Esophagus squamous epithelium (tissue), 5 donors: ENCODE measurements at regions not wholly inside any gene's neighbourhood (a gene's known extent, or its start where the extent isn't known, plus 50 kb on each side); places are given as distances from the start of the nearest gene placed in this dataset.

ENCODE experiments used
- DNase-seq: peaks from one replicate; lab custom pipeline; 2025; lab: John Stamatoyannopoulos, UW
- H3K27ac ChIP-seq, 4 donors: fragments of 200-600 bp; sonication (generic); one replicate each; pipeline ENCODE4 v1.5.1; 2016 to 2019; ENCODE audit warnings: mild to moderate bottlenecking in 1 of 4
- H3K27me3 ChIP-seq, 4 donors: fragments of 200-600 bp; sonication (generic); 1 replicate in 3 of 4; 2 replicates in 1 of 4; pipeline versions ENCODE4 v1.5.1 to v1.6.0; 2017 to 2021; ENCODE audit warnings: antibody characterized with exemption in 1 of 4
- H3K36me3 ChIP-seq, 3 donors: fragments of 200-600 bp; sonication (generic); one replicate each; pipeline ENCODE4 v1.5.1; 2016 to 2019
- H3K4me1 ChIP-seq, 3 donors: fragments of 200-600 bp; sonication (generic); one replicate each; pipeline ENCODE4 v1.5.1; 2017 to 2019
- H3K4me3 ChIP-seq, 4 donors: fragments of 200-600 bp; sonication (generic); 1 replicate in 3 of 4; 2 replicates in 1 of 4; pipeline ENCODE4 v1.5.1; 2016 to 2019; ENCODE audit warnings: mild to moderate bottlenecking in 2 of 4, moderate library complexity in 1 of 4
- H3K9me3 ChIP-seq, 3 donors: fragments of 200-600 bp; sonication (generic); one replicate each; pipeline ENCODE4 v1.5.1; 2016 to 2019
- POLR2A ChIP-seq, 4 donors: fragments of 450-650 bp; IDR thresholded peaks; one replicate each; pipeline ENCODE4 v1.6.1; 2017; ENCODE audit warnings: antibody characterized with exemption in 4 of 4, mild to moderate bottlenecking in 4 of 4, moderate library complexity in 3 of 4
- WGBS, 2 donors: methylation state at CpG; one replicate each; pipeline ENCODE4 v1.1.5; 2018; 5-methylcytosine and 5-hydroxymethylcytosine counted together
- intact Hi-C: fragments of 100-400 bp; cut with DNase I; formaldehyde crosslinking; loops from one replicate; pipeline ENCODE4 v1.15.0; 2022
- TF ChIP-seq, protein P1 (sequence below), 6 experiments: fragments of 450-650 bp in 4 of 6; fragments of 200-600 bp in 2 of 6; sonication (generic) in 2 of 6; IDR thresholded peaks; one replicate each; pipeline ENCODE4 v1.5.1; 2016 to 2019; ENCODE audit warnings: antibody characterized with exemption in 6 of 6, mild to moderate bottlenecking in 4 of 6, moderate library complexity in 4 of 6
- donor health status: DM: yes; HTN: yes; CAD: no.

DNA sequence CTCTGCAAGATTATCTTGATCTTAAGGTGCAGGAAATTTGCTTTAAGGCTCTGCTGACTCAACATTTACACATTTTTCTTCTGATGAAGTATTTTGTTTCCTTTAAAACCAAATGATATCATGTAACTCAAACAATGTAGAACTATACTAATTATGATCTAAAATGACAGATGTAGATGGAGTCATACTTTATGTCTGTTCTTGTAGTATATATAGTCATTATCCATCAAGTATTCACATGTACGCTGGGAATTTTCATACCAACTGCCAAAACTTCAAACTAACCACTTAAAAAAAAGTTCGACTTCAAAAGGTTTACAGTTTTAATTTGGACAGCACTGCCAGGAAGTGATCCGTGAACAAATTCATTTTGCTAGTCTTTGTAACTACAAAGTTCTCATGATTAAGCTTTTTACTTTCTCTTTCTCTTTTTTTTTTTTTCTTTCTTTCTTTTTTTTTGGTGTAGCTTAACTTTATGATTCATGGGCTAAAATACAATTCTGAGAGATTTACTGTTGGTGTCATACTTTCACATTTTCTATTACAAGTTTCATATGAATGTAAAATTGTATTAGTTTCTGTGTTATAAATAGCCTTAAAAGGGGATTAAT, 509.0 kb upstream of the CXADR start:
- WGBS, 2 donors = 4 to 7% methylated on average over 3 of the region's 3 CpGs

DNA sequence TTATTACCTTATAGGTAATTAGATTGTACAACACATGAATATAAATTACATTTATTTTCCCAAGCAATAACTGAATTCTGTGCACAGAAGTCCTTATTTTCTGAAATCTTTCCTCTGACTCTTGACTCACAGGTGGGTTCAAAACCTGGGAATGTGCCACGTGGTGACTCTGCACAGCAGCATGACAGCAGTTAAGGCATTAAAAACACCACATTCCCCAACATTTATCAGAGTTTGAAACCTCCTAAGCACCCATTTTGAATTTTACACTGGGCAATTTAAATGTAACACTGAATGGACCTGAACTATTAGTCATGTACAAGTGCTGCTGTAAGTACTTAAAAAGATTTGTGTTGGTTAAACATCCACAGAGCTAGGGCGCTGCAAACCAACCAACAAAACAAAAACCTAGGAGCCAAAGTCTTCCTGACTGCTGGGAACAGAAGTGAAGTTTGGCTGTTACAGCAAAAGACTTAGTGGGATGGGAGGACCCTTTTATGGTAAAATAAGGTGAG, 480.6 kb upstream of the CXADR start:
- 39 to 65% methylated on average over 2 of the region's 2 CpGs for WGBS, 2 donors
- H3K27me3 ChIP-seq = no peaks in the 10 kb centered on the region
- no peak for TF ChIP-seq POLR2A (IDR thresholded peaks at IDR 0.05)
- DNase-seq = no peak
- no peaks in the 10 kb centered on the region for H3K4me1 ChIP-seq
- H3K27ac ChIP-seq = no peak overlapping the region
- no peak overlapping the region for H3K4me3 ChIP-seq
- no peaks in the 10 kb centered on the region for H3K36me3 ChIP-seq
- intact Hi-C loops = no loop called here
- peaks cover 0 to 13% (median 0%) of the 10 kb centered on the region in 3 donors for H3K9me3 ChIP-seq

More for the DNA sequence above, 509.0 kb upstream of the CXADR start:
- Histone ChIP-seq H3K4me1 (peaks cover 0 to 27% (median 15%) of the 10 kb centered on the region in 3 donors), H3K27ac (peak overlapping the region; percentile 18 to 74 (median 56)), H3K36me3 (no peaks in the 10 kb centered on the region), H3K9me3 (no peaks in the 10 kb centered on the region), H3K4me3 (peak overlapping the region in 3 of 4 donors; percentile 7 to 39 (median 20)), H3K27me3 (no peaks in the 10 kb centered on the region)
- DNase-seq = no peak
- TF ChIP-seq POLR2A (IDR thresholded peaks at IDR 0.05) = no peak
- TF ChIP-seq, protein P1, sequence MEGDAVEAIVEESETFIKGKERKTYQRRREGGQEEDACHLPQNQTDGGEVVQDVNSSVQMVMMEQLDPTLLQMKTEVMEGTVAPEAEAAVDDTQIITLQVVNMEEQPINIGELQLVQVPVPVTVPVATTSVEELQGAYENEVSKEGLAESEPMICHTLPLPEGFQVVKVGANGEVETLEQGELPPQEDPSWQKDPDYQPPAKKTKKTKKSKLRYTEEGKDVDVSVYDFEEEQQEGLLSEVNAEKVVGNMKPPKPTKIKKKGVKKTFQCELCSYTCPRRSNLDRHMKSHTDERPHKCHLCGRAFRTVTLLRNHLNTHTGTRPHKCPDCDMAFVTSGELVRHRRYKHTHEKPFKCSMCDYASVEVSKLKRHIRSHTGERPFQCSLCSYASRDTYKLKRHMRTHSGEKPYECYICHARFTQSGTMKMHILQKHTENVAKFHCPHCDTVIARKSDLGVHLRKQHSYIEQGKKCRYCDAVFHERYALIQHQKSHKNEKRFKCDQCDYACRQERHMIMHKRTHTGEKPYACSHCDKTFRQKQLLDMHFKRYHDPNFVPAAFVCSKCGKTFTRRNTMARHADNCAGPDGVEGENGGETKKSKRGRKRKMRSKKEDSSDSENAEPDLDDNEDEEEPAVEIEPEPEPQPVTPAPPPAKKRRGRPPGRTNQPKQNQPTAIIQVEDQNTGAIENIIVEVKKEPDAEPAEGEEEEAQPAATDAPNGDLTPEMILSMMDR (IDR thresholded peaks at IDR 0.05) = no peak
- intact Hi-C loops = no loop called here

DNA sequence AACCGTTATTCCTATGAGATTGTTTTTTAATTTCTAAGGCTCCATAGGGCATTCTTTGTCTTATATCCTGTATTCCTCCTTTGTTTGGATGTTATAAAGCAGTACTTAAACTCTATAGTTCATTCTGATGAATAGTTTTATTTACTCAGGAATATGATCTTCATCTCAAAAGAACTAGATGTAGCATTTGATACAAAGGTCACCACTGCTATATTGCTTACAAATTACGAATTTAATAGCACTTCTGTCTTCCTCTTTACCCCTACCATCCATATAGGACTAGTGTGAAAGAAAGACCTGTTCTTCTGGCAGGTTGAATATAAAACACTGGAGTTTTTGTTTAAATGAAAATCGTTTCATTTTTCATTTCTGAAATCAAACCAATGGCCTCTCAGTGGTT, 468.1 kb upstream of the CXADR start:
- Histone ChIP-seq H3K4me3 (no peak overlapping the region), H3K9me3 (no peaks in the 10 kb centered on the region), H3K27me3 (no peaks in the 10 kb centered on the region), H3K27ac (no peak overlapping the region), H3K4me1 (peaks cover 0 to 2% (median 0%) of the 10 kb centered on the region in 3 donors), H3K36me3 (no peaks in the 10 kb centered on the region)
- 67 to 70% methylated on average over 3 of the region's 3 CpGs for whole genome bisulfite sequencing, 2 donors
- no peak for TF ChIP-seq POLR2A (IDR thresholded peaks at IDR 0.05)
- TF ChIP-seq, protein P1 (IDR thresholded peaks at IDR 0.05) = no peak
- intact Hi-C loops = no loop called here
- no peak for DNase-seq

DNA sequence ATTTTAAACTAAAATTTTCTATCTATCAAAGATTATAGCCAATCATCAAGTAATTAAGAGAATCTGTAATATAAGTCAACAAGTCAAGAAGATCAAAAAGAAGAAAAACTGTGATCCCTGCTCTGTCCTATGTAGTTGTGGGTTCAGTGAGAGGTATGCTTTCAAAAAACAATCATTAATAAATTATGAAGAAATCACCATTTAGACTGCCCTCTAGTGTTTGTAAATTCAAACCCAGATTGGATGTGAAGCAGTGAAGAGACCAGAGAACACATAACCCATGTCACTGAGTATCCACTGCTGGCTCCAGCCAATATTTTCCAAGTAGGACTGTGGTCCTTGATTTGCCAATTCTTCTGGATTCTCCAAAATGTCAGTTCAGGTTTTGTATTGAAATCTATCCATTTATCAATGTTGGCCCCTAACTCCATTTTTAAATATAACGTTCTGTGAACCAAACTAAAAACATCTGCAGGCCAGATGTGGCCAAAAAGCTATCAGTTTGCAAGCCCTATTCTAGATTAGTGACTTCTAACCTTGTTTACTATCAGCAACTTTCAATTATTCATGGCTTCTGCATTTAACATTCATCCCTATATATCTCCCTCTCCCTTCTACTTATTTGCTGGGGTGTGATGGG, 467.5 kb upstream of the CXADR start:
- Histone ChIP-seq H3K27me3 (no peaks in the 10 kb centered on the region), H3K4me1 (peaks cover 0 to 9% (median 0%) of the 10 kb centered on the region in 3 donors), H3K4me3 (no peak overlapping the region), H3K9me3 (no peaks in the 10 kb centered on the region), H3K27ac (no peak overlapping the region), H3K36me3 (no peaks in the 10 kb centered on the region)
- DNase-seq = no peak
- WGBS, 2 donors = 0 to 47% methylated on average over 1 of the region's 1 CpG
- intact Hi-C loops = no loop called here
- TF ChIP-seq, protein P1 (IDR thresholded peaks at IDR 0.05) = peak in 3 of 6 experiments; percentile 16 to 55 (median 39)
- TF ChIP-seq POLR2A (IDR thresholded peaks at IDR 0.05) = no peak

DNA sequence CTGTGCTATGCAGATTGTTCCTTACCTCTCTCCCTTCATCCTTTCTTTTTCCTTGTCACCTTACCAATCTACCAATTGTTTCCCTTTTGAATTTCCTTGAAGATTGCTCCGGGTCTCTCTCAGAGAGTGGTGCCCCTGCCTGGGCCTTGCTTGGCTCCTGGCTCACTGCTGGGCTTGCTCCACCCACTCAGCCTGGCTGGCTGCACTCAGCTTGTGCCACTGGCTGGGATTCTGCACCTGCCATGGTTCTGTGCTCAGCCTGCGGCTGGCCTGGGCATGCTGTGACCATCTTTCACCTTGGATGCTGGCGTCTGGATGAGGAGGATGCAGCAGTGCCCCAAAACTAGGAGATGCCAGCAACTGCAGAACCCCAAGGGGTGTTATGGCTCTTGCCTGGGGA, 463.9 kb upstream of the CXADR start:
- DNase-seq = no peak
- H3K4me3 ChIP-seq = no peak overlapping the region
- H3K9me3 ChIP-seq = no peaks in the 10 kb centered on the region
- intact Hi-C loops = no loop called here
- H3K4me1 ChIP-seq = peaks cover 0 to 19% (median 3%) of the 10 kb centered on the region in 3 donors
- H3K27ac ChIP-seq = no peak overlapping the region
- no peak for TF ChIP-seq POLR2A (IDR thresholded peaks at IDR 0.05)
- TF ChIP-seq, protein P1 (IDR thresholded peaks at IDR 0.05) = no peak
- WGBS, 2 donors = 50 to 65% methylated on average over 1 to 3 of the region's 3 CpGs
- H3K27me3 ChIP-seq = no peaks in the 10 kb centered on the region
- H3K36me3 ChIP-seq = no peaks in the 10 kb centered on the region
